ENCODE measurements at regions not wholly inside any gene's neighbourhood (a gene's known extent, or its start where the extent isn't known, plus 50 kb on each side); places are given as distances from the start of the nearest gene placed in this dataset.
"Not testable (repeated sequence)": the region's sequence is repeated elsewhere in the genome, so short reads cannot be mapped to it uniquely, and the experiment has no call there.

GRCh38 chr7:52382731-52383130, 652.7 kb upstream of the POM121L12 start:
- Mint-ChIP-seq H3K4me1 (no peaks in the 10 kb centered on the region), H3K27me3 (no peaks in the 10 kb centered on the region), H3K36me3 (no peaks in the 10 kb centered on the region), H3K4me3 (no peak overlapping the region), H3K9me3 (peaks cover 5% of the 10 kb centered on the region), H3K27ac (no peak overlapping the region)

GRCh38 chr7:52369922-52370321, 665.5 kb upstream of the POM121L12 start:
- Mint-ChIP-seq H3K36me3 (no peaks in the 10 kb centered on the region), H3K4me3 (no peak overlapping the region), H3K9me3 (peaks cover 15% of the 10 kb centered on the region), H3K27ac (no peak overlapping the region), H3K4me1 (no peaks in the 10 kb centered on the region), H3K27me3 (no peaks in the 10 kb centered on the region)

GRCh38 chr7:52365349-52365748, 670.1 kb upstream of the POM121L12 start:
- no peak overlapping the region for H3K27ac Mint-ChIP-seq
- H3K27me3 Mint-ChIP-seq: no peaks in the 10 kb centered on the region
- no peak overlapping the region for H3K4me3 Mint-ChIP-seq
- no peaks in the 10 kb centered on the region for H3K9me3 Mint-ChIP-seq
- no peaks in the 10 kb centered on the region for H3K4me1 Mint-ChIP-seq
- H3K36me3 Mint-ChIP-seq: no peaks in the 10 kb centered on the region

- Mint-ChIP-seq H3K4me3 (no peak overlapping the region), H3K4me1 (no peaks in the 10 kb centered on the region), H3K27me3 (no peaks in the 10 kb centered on the region), H3K9me3 (no peaks in the 10 kb centered on the region), H3K36me3 (no peaks in the 10 kb centered on the region), H3K27ac (no peak overlapping the region)
These were observed 672.9 kb upstream of the POM121L12 start for GRCh38 chr7:52362521-52362920.

GRCh38 chr7:52360541-52360940, 674.9 kb upstream of the POM121L12 start:
- no peaks in the 10 kb centered on the region for H3K9me3 Mint-ChIP-seq
- H3K36me3 Mint-ChIP-seq: no peaks in the 10 kb centered on the region
- no peaks in the 10 kb centered on the region for H3K27me3 Mint-ChIP-seq
- H3K4me3 Mint-ChIP-seq: no peak overlapping the region
- no peaks in the 10 kb centered on the region for H3K4me1 Mint-ChIP-seq
- no peak overlapping the region for H3K27ac Mint-ChIP-seq

- Mint-ChIP-seq H3K9me3 (no peaks in the 10 kb centered on the region), H3K27ac (no peak overlapping the region), H3K4me3 (no peak overlapping the region), H3K36me3 (no peaks in the 10 kb centered on the region), H3K27me3 (no peaks in the 10 kb centered on the region), H3K4me1 (no peaks in the 10 kb centered on the region)
These were observed 680.4 kb upstream of the POM121L12 start for GRCh38 chr7:52355053-52355452.

GRCh38 chr7:52352013-52352981, 683.1 kb upstream of the POM121L12 start:
- Mint-ChIP-seq H3K9me3 (no peaks in the 10 kb centered on the region), H3K4me1 (no peaks in the 10 kb centered on the region), H3K4me3 (no peak overlapping the region), H3K27me3 (no peaks in the 10 kb centered on the region), H3K36me3 (no peaks in the 10 kb centered on the region), H3K27ac (no peak overlapping the region)

- H3K9me3 Mint-ChIP-seq: no peaks in the 10 kb centered on the region
- H3K27me3 Mint-ChIP-seq: no peaks in the 10 kb centered on the region
- H3K36me3 Mint-ChIP-seq: no peaks in the 10 kb centered on the region
- no peaks in the 10 kb centered on the region for H3K4me1 Mint-ChIP-seq
- H3K4me3 Mint-ChIP-seq: no peak overlapping the region
- H3K27ac Mint-ChIP-seq: no peak overlapping the region
These were observed 691.4 kb upstream of the POM121L12 start for GRCh38 chr7:52344015-52344414.

GRCh38 chr7:52340067-52340466, 695.4 kb upstream of the POM121L12 start:
- H3K27me3 Mint-ChIP-seq: no peaks in the 10 kb centered on the region
- H3K9me3 Mint-ChIP-seq: no peaks in the 10 kb centered on the region
- no peak overlapping the region for H3K27ac Mint-ChIP-seq
- H3K4me3 Mint-ChIP-seq: no peak overlapping the region
- no peaks in the 10 kb centered on the region for H3K36me3 Mint-ChIP-seq
- no peaks in the 10 kb centered on the region for H3K4me1 Mint-ChIP-seq

GRCh38 chr7:52328328-52328727, 707.1 kb upstream of the POM121L12 start:
- H3K4me1 Mint-ChIP-seq, H3K9me3 Mint-ChIP-seq, H3K36me3 Mint-ChIP-seq, H3K27me3 Mint-ChIP-seq, H3K4me3 Mint-ChIP-seq, H3K27ac Mint-ChIP-seq: not testable (repeated sequence)

- Mint-ChIP-seq H3K4me1 (no peaks in the 10 kb centered on the region), H3K36me3 (no peaks in the 10 kb centered on the region), H3K27ac (no peak overlapping the region), H3K27me3 (no peaks in the 10 kb centered on the region), H3K4me3 (no peak overlapping the region), H3K9me3 (peaks cover 9% of the 10 kb centered on the region)
These were observed 710.2 kb upstream of the POM121L12 start for GRCh38 chr7:52325237-52325636.

- Mint-ChIP-seq H3K4me1 (no peaks in the 10 kb centered on the region), H3K4me3 (no peak overlapping the region), H3K9me3 (peaks cover 9% of the 10 kb centered on the region), H3K36me3 (no peaks in the 10 kb centered on the region), H3K27me3 (no peaks in the 10 kb centered on the region), H3K27ac (no peak overlapping the region)
These were observed 712.2 kb upstream of the POM121L12 start for GRCh38 chr7:52323202-52323746.

GRCh38 chr7:52320610-52321009, 714.8 kb upstream of the POM121L12 start:
- H3K27ac Mint-ChIP-seq: no peak overlapping the region
- peaks cover 22% of the 10 kb centered on the region for H3K9me3 Mint-ChIP-seq
- no peak overlapping the region for H3K4me3 Mint-ChIP-seq
- no peaks in the 10 kb centered on the region for H3K27me3 Mint-ChIP-seq
- no peaks in the 10 kb centered on the region for H3K36me3 Mint-ChIP-seq
- H3K4me1 Mint-ChIP-seq: no peaks in the 10 kb centered on the region

- Mint-ChIP-seq H3K9me3 (peaks cover 17% of the 10 kb centered on the region), H3K36me3 (no peaks in the 10 kb centered on the region), H3K4me3 (no peak overlapping the region), H3K27me3 (no peaks in the 10 kb centered on the region), H3K27ac (no peak overlapping the region), H3K4me1 (no peaks in the 10 kb centered on the region)
These were observed 717.5 kb upstream of the POM121L12 start for GRCh38 chr7:52317921-52318320.

- Mint-ChIP-seq H3K36me3 (no peaks in the 10 kb centered on the region), H3K27me3 (no peaks in the 10 kb centered on the region), H3K4me1 (no peaks in the 10 kb centered on the region), H3K4me3 (no peak overlapping the region), H3K27ac (no peak overlapping the region), H3K9me3 (peaks cover 6% of the 10 kb centered on the region)
These were observed 723.5 kb upstream of the POM121L12 start for GRCh38 chr7:52311886-52312285.

GRCh38 chr7:52309631-52310030, 725.8 kb upstream of the POM121L12 start:
- Mint-ChIP-seq H3K27me3 (no peaks in the 10 kb centered on the region), H3K4me1 (no peaks in the 10 kb centered on the region), H3K4me3 (no peak overlapping the region), H3K9me3 (no peaks in the 10 kb centered on the region), H3K27ac (no peak overlapping the region), H3K36me3 (no peaks in the 10 kb centered on the region)
